ENCODE measurements at regions not wholly inside any gene's neighbourhood (a gene's known extent, or its start where the extent isn't known, plus 50 kb on each side); places are given as distances from the start of the nearest gene placed in this dataset.

DNA sequence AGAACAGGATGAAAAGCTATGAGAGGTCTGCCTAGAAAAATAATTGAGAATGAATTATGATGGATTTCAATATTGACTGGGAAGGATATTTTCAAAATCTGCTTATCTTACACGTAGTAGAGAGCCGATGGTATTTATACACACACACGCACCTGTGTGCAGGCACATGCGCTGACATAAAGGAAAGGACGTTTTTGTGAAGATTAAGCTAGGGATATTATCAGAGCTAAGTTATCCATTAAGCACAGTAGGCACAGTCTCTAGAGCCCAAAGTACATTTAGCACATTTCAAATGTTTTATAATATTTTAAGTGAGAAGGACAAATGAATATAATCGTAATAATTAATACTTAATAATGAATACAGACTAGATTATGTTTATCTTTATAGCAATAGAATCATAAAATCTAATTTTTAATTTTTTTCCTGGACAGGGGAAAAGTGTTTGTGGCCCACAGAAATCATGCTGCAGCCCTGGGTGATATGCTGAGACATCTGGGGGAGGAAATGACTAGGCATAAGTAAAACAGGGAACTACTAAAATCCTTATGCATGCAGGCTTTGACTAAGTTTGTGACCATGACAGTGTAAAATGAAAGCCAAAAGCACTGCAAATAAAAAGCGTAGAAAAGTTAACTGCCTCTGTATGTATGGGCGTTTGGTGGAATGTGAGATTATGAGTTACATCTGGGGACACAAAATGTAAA, 146.1 kb downstream of the KITLG start:
- TF ChIP-seq, protein P1, sequence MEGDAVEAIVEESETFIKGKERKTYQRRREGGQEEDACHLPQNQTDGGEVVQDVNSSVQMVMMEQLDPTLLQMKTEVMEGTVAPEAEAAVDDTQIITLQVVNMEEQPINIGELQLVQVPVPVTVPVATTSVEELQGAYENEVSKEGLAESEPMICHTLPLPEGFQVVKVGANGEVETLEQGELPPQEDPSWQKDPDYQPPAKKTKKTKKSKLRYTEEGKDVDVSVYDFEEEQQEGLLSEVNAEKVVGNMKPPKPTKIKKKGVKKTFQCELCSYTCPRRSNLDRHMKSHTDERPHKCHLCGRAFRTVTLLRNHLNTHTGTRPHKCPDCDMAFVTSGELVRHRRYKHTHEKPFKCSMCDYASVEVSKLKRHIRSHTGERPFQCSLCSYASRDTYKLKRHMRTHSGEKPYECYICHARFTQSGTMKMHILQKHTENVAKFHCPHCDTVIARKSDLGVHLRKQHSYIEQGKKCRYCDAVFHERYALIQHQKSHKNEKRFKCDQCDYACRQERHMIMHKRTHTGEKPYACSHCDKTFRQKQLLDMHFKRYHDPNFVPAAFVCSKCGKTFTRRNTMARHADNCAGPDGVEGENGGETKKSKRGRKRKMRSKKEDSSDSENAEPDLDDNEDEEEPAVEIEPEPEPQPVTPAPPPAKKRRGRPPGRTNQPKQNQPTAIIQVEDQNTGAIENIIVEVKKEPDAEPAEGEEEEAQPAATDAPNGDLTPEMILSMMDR (IDR thresholded peaks at IDR 0.05; ENCODE audit: borderline replicate concordance, extremely low read depth, low read length, poor library complexity, severe bottlenecking) = no peak
- no peak for TF ChIP-seq EZH2 (IDR thresholded peaks at IDR 0.05; ENCODE audit: borderline replicate concordance, low read depth, low read length, severe bottlenecking)

All from DND-41 (cell line).